ENCODE measurements at regions not wholly inside any gene's neighbourhood (a gene's known extent, or its start where the extent isn't known, plus 50 kb on each side); places are given as distances from the start of the nearest gene placed in this dataset.

- no peaks in the 10 kb centered on the region for H3K36me3 Mint-ChIP-seq
- no peaks in the 10 kb centered on the region for H3K4me1 Mint-ChIP-seq
- H3K9me3 Mint-ChIP-seq: no peaks in the 10 kb centered on the region
These were observed 75.5 kb downstream of the HMX1 start for GRCh38 chr4:8796096-8796495.

GRCh38 chr4:8795140-8795539 lies 76.5 kb downstream of the HMX1 start:
- Mint-ChIP-seq H3K27me3 (no peaks in the 10 kb centered on the region), H3K27ac (no peak overlapping the region), H3K4me3 (no peak overlapping the region), H3K4me1 (no peaks in the 10 kb centered on the region), H3K36me3 (no peaks in the 10 kb centered on the region), H3K9me3 (no peaks in the 10 kb centered on the region)
- DNase-seq: no peak

More at GRCh38 chr4:8796096-8796495, 75.5 kb downstream of the HMX1 start:
- no peaks in the 10 kb centered on the region for H3K27me3 Mint-ChIP-seq
- DNase-seq: no peak
- H3K27ac Mint-ChIP-seq: no peak overlapping the region
- H3K4me3 Mint-ChIP-seq: no peak overlapping the region

- Mint-ChIP-seq H3K9me3 (no peaks in the 10 kb centered on the region), H3K4me1 (no peaks in the 10 kb centered on the region), H3K27ac (no peak overlapping the region), H3K36me3 (no peaks in the 10 kb centered on the region), H3K27me3 (no peaks in the 10 kb centered on the region), H3K4me3 (no peak overlapping the region)
- DNase-seq: no peak
These were observed 77.1 kb downstream of the HMX1 start for GRCh38 chr4:8794491-8794890.

- no peaks in the 10 kb centered on the region for H3K36me3 Mint-ChIP-seq
- H3K27me3 Mint-ChIP-seq: no peaks in the 10 kb centered on the region
- no peaks in the 10 kb centered on the region for H3K4me1 Mint-ChIP-seq
- DNase-seq: no peak
- H3K4me3 Mint-ChIP-seq: no peak overlapping the region
- H3K27ac Mint-ChIP-seq: no peak overlapping the region
- H3K9me3 Mint-ChIP-seq: no peaks in the 10 kb centered on the region
These were observed 78.0 kb downstream of the HMX1 start for GRCh38 chr4:8793571-8794160.

- Mint-ChIP-seq H3K27me3 (no peaks in the 10 kb centered on the region), H3K4me1 (no peaks in the 10 kb centered on the region), H3K4me3 (no peak overlapping the region), H3K27ac (no peak overlapping the region), H3K36me3 (no peaks in the 10 kb centered on the region), H3K9me3 (no peaks in the 10 kb centered on the region)
- DNase-seq: no peak
These were observed 79.1 kb downstream of the HMX1 start for GRCh38 chr4:8792491-8792890.

- no peaks in the 10 kb centered on the region for H3K27me3 Mint-ChIP-seq
- no peaks in the 10 kb centered on the region for H3K36me3 Mint-ChIP-seq
- no peak overlapping the region for H3K27ac Mint-ChIP-seq
- no peak overlapping the region for H3K4me3 Mint-ChIP-seq
- no peaks in the 10 kb centered on the region for H3K4me1 Mint-ChIP-seq
- H3K9me3 Mint-ChIP-seq: no peaks in the 10 kb centered on the region
- no peak for DNase-seq
These were observed 80.0 kb downstream of the HMX1 start for GRCh38 chr4:8791609-8792008.

- DNase-seq: no peak
- no peaks in the 10 kb centered on the region for H3K36me3 Mint-ChIP-seq
- no peaks in the 10 kb centered on the region for H3K27me3 Mint-ChIP-seq
- no peaks in the 10 kb centered on the region for H3K9me3 Mint-ChIP-seq
- H3K4me1 Mint-ChIP-seq: no peaks in the 10 kb centered on the region
- H3K27ac Mint-ChIP-seq: no peak overlapping the region
- no peak overlapping the region for H3K4me3 Mint-ChIP-seq
These were observed 80.9 kb downstream of the HMX1 start for GRCh38 chr4:8790749-8791148.

GRCh38 chr4:8788174-8788573 lies 83.5 kb downstream of the HMX1 start:
- Mint-ChIP-seq H3K9me3 (no peaks in the 10 kb centered on the region), H3K36me3 (no peaks in the 10 kb centered on the region), H3K27ac (no peak overlapping the region), H3K4me3 (no peak overlapping the region), H3K27me3 (no peaks in the 10 kb centered on the region), H3K4me1 (no peaks in the 10 kb centered on the region)
- no peak for DNase-seq

- DNase-seq: no peak
- no peak overlapping the region for H3K4me3 Mint-ChIP-seq
- H3K27me3 Mint-ChIP-seq: no peaks in the 10 kb centered on the region
- H3K4me1 Mint-ChIP-seq: no peaks in the 10 kb centered on the region
- H3K36me3 Mint-ChIP-seq: no peaks in the 10 kb centered on the region
- no peaks in the 10 kb centered on the region for H3K9me3 Mint-ChIP-seq
- no peak overlapping the region for H3K27ac Mint-ChIP-seq
These were observed 85.5 kb downstream of the HMX1 start for GRCh38 chr4:8786166-8786565.

GRCh38 chr4:8785656-8786142 lies 85.9 kb downstream of the HMX1 start:
- no peaks in the 10 kb centered on the region for H3K27me3 Mint-ChIP-seq
- H3K36me3 Mint-ChIP-seq: no peaks in the 10 kb centered on the region
- H3K4me1 Mint-ChIP-seq: no peaks in the 10 kb centered on the region
- no peak overlapping the region for H3K4me3 Mint-ChIP-seq
- no peak overlapping the region for H3K27ac Mint-ChIP-seq
- DNase-seq: no peak
- H3K9me3 Mint-ChIP-seq: no peaks in the 10 kb centered on the region

GRCh38 chr4:8783736-8784135 lies 87.9 kb downstream of the HMX1 start:
- H3K9me3 Mint-ChIP-seq: no peaks in the 10 kb centered on the region
- no peaks in the 10 kb centered on the region for H3K4me1 Mint-ChIP-seq
- no peaks in the 10 kb centered on the region for H3K27me3 Mint-ChIP-seq
- DNase-seq: no peak
- H3K27ac Mint-ChIP-seq: no peak overlapping the region
- H3K4me3 Mint-ChIP-seq: no peak overlapping the region
- H3K36me3 Mint-ChIP-seq: no peaks in the 10 kb centered on the region

GRCh38 chr4:8782135-8782534 lies 89.5 kb downstream of the HMX1 start:
- no peaks in the 10 kb centered on the region for H3K27me3 Mint-ChIP-seq
- H3K4me3 Mint-ChIP-seq: no peak overlapping the region
- H3K4me1 Mint-ChIP-seq: no peaks in the 10 kb centered on the region
- DNase-seq: no peak
- H3K9me3 Mint-ChIP-seq: no peaks in the 10 kb centered on the region
- no peaks in the 10 kb centered on the region for H3K36me3 Mint-ChIP-seq
- no peak overlapping the region for H3K27ac Mint-ChIP-seq

- Mint-ChIP-seq H3K4me1 (no peaks in the 10 kb centered on the region), H3K27ac (no peak overlapping the region), H3K36me3 (no peaks in the 10 kb centered on the region), H3K4me3 (no peak overlapping the region), H3K9me3 (no peaks in the 10 kb centered on the region), H3K27me3 (no peaks in the 10 kb centered on the region)
- DNase-seq: no peak
These were observed 90.0 kb downstream of the HMX1 start for GRCh38 chr4:8781641-8782040.

GRCh38 chr4:8780596-8781368 lies 90.9 kb downstream of the HMX1 start:
- Mint-ChIP-seq H3K27me3 (no peaks in the 10 kb centered on the region), H3K4me1 (no peaks in the 10 kb centered on the region), H3K4me3 (no peak overlapping the region), H3K9me3 (no peaks in the 10 kb centered on the region), H3K36me3 (no peaks in the 10 kb centered on the region), H3K27ac (no peak overlapping the region)
- no peak for DNase-seq

GRCh38 chr4:8780086-8780485 lies 91.6 kb downstream of the HMX1 start:
- H3K4me1 Mint-ChIP-seq: no peaks in the 10 kb centered on the region
- H3K9me3 Mint-ChIP-seq: no peaks in the 10 kb centered on the region
- H3K4me3 Mint-ChIP-seq: no peak overlapping the region
- no peak overlapping the region for H3K27ac Mint-ChIP-seq
- no peaks in the 10 kb centered on the region for H3K36me3 Mint-ChIP-seq
- no peaks in the 10 kb centered on the region for H3K27me3 Mint-ChIP-seq
- no peak for DNase-seq

GRCh38 chr4:8779490-8779932 lies 92.1 kb downstream of the HMX1 start:
- no peaks in the 10 kb centered on the region for H3K27me3 Mint-ChIP-seq
- no peaks in the 10 kb centered on the region for H3K9me3 Mint-ChIP-seq
- no peaks in the 10 kb centered on the region for H3K4me1 Mint-ChIP-seq
- H3K27ac Mint-ChIP-seq: no peak overlapping the region
- no peak overlapping the region for H3K4me3 Mint-ChIP-seq
- no peaks in the 10 kb centered on the region for H3K36me3 Mint-ChIP-seq
- DNase-seq: no peak

Data from activated naive CD8-positive, alpha-beta T cell treated with anti-CD3 and anti-CD28 coated beads for 36 hours (primary cell).